Upper lobe of right lung (tissue), 1 donor: ENCODE measurements at regions not wholly inside any gene's neighbourhood (a gene's known extent, or its start where the extent isn't known, plus 50 kb on each side); places are given as distances from the start of the nearest gene placed in this dataset.

Source experiments
- ATAC-seq: fragments of 200-7000 bp; cut with Tn5 transposase; one replicate; pipeline ENCODE4 v1.9.1; 2020; ENCODE audit warnings: mild to moderate bottlenecking, moderate library complexity
- DNase-seq: peaks from one replicate; pipeline ENCODE4 v3.0.0-alpha.2; 2020
- H3K27ac ChIP-seq: fragments of 200-600 bp; one replicate; pipeline ENCODE4 v1.8.0; 2022
- H3K27me3 ChIP-seq: fragments of 200-600 bp; one replicate; pipeline ENCODE4 v1.8.0; 2022; ENCODE audit warnings: mild to moderate bottlenecking
- H3K36me3 ChIP-seq: fragments of 200-600 bp; one replicate; pipeline ENCODE4 v1.8.0; 2022
- H3K4me1 ChIP-seq: fragments of 200-600 bp; one replicate; pipeline ENCODE4 v1.8.0; 2022
- H3K4me3 ChIP-seq: fragments of 200-600 bp; one replicate; pipeline ENCODE4 v1.8.0; 2022; ENCODE audit warnings: mild to moderate bottlenecking
- H3K9me3 ChIP-seq: fragments of 200-600 bp; one replicate; pipeline ENCODE4 v1.8.0; 2022
- CTCF ChIP-seq: fragments of 200-600 bp; IDR thresholded peaks from one replicate; pipeline ENCODE4 v1.8.0; 2022; ENCODE audit warnings: antibody characterized with exemption
- intact Hi-C: fragments of 100-400 bp; cut with DNase I; formaldehyde crosslinking; loops from one replicate; pipeline ENCODE4 v1.11.0; 2022
- donor health status: DM: no; HTN: yes; CAD: no; lungs with severe emphysema.

GRCh38 chr2:188869550-188869949 is 104.6 kb upstream of the COL3A1 start:
- H3K4me3 ChIP-seq: no peak overlapping the region
- TF ChIP-seq CTCF: no peak
- ATAC-seq (no peak), DNase-seq (no peak)
- H3K27me3 ChIP-seq: no peaks in the 10 kb centered on the region
- no peak overlapping the region for H3K27ac ChIP-seq
- H3K36me3 ChIP-seq: no peaks in the 10 kb centered on the region
- H3K9me3 ChIP-seq: peaks cover 5% of the 10 kb centered on the region
- H3K4me1 ChIP-seq: no peaks in the 10 kb centered on the region
- intact Hi-C loops: no loop called here

- no peak overlapping the region for H3K27ac ChIP-seq
Measured at GRCh38 chr2:188870289-188870688, 103.9 kb upstream of the COL3A1 start.

GRCh38 chr2:188875104-188875503 is 99.1 kb upstream of the COL3A1 start:
- no peak for TF ChIP-seq CTCF
- H3K27ac ChIP-seq: no peak overlapping the region
- no peaks in the 10 kb centered on the region for H3K27me3 ChIP-seq
- no peaks in the 10 kb centered on the region for H3K9me3 ChIP-seq
- ATAC-seq (no peak), DNase-seq (no peak)
- H3K4me3 ChIP-seq: no peak overlapping the region
- intact Hi-C loops: no loop called here
- H3K36me3 ChIP-seq: no peaks in the 10 kb centered on the region
- H3K4me1 ChIP-seq: no peaks in the 10 kb centered on the region

More at GRCh38 chr2:188870289-188870688, 103.9 kb upstream of the COL3A1 start:
- H3K27me3 ChIP-seq: no peaks in the 10 kb centered on the region
- H3K4me3 ChIP-seq: no peak overlapping the region
- no peaks in the 10 kb centered on the region for H3K4me1 ChIP-seq
- intact Hi-C loops: no loop called here
- DNase-seq (no peak), ATAC-seq (no peak)
- H3K9me3 ChIP-seq: peaks cover 5% of the 10 kb centered on the region
- no peaks in the 10 kb centered on the region for H3K36me3 ChIP-seq
- TF ChIP-seq CTCF: no peak

GRCh38 chr2:188878716-188879115 is 95.5 kb upstream of the COL3A1 start:
- H3K27me3 ChIP-seq: no peaks in the 10 kb centered on the region
- no peaks in the 10 kb centered on the region for H3K9me3 ChIP-seq
- no peaks in the 10 kb centered on the region for H3K36me3 ChIP-seq
- ATAC-seq: no peak
- H3K4me1 ChIP-seq: no peaks in the 10 kb centered on the region
- TF ChIP-seq CTCF: no peak
- DNase-seq: no peak
- no peak overlapping the region for H3K27ac ChIP-seq
- no peak overlapping the region for H3K4me3 ChIP-seq
- intact Hi-C loops: no loop called here

DNA sequence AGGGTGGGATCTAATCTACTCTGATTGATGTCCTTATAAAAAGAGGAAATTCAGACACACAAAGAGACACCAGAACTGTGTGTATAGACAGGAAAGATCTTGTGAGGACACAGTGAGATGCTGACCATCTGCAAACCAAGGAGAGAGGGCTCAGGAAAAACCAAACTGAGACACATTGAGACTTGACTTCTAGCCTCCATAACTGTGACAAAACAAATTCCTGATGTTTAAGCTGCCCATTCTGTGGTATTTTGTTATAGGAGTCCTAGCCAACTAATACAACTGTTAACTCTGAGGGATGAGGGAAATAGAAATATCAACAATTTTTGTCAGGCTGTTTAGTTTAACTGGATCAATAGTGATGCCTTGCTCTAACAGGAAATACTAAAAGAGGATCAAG is 93.4 kb upstream of the COL3A1 start:
- H3K9me3 ChIP-seq: no peaks in the 10 kb centered on the region
- intact Hi-C loops: no loop called here
- no peak overlapping the region for H3K4me3 ChIP-seq
- ATAC-seq (no peak), DNase-seq (no peak)
- no peaks in the 10 kb centered on the region for H3K27me3 ChIP-seq
- no peak overlapping the region for H3K27ac ChIP-seq
- TF ChIP-seq CTCF: no peak
- no peaks in the 10 kb centered on the region for H3K4me1 ChIP-seq
- H3K36me3 ChIP-seq: no peaks in the 10 kb centered on the region

- H3K9me3 ChIP-seq: no peaks in the 10 kb centered on the region
- H3K4me1 ChIP-seq: no peaks in the 10 kb centered on the region
- DNase-seq (no peak), ATAC-seq (no peak)
- H3K36me3 ChIP-seq: no peaks in the 10 kb centered on the region
- no peak overlapping the region for H3K27ac ChIP-seq
- intact Hi-C loops: no loop called here
- TF ChIP-seq CTCF: no peak
- H3K27me3 ChIP-seq: no peaks in the 10 kb centered on the region
- H3K4me3 ChIP-seq: no peak overlapping the region
Measured at GRCh38 chr2:188881434-188881833, 92.7 kb upstream of the COL3A1 start.
